DOHH2 (cell line): ENCODE measurements at regions not wholly inside any gene's neighbourhood (a gene's known extent, or its start where the extent isn't known, plus 50 kb on each side); places are given as distances from the start of the nearest gene placed in this dataset.

ENCODE experiments used
- EZH2phosphoT487 ChIP-seq: fragments of 200-600 bp; sonication (generic); IDR thresholded peaks from 2 replicates; pipeline ENCODE4 v1.6.1; 2017; ENCODE audit warnings: borderline replicate concordance, mild to moderate bottlenecking, antibody characterized with exemption, low read length, moderate library complexity, mixed read lengths
- TF ChIP-seq, protein P1 (sequence below): fragments of 200-600 bp; sonication (generic); IDR thresholded peaks from one replicate; pipeline ENCODE4 v1.5.1; 2014; ENCODE audit warnings: antibody characterized with exemption, mild to moderate bottlenecking, low read depth, low read length; ENCODE audit not compliant: poor library complexity, severe bottlenecking

DNA sequence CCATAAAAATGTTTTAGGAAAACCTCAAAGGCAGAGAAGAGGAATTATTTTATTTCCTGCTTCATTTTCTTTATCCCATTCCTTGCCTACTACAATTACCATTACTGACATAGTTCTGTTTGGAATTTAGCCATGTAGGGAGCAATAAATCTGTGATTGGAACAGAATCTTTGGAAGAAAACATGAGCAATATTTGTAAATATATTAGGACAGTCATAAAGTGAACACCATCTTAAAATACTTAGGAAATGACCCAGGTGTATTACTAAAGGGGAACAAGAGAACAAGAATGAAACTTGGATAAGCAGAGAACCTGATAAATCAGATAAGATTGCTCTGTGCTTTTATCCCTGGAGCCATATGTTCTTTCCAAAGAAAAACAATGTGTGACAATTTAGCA lies 1326.0 kb upstream of the FLRT2 start:
- no peak for TF ChIP-seq EZH2phosphoT487
- TF ChIP-seq, protein P1, sequence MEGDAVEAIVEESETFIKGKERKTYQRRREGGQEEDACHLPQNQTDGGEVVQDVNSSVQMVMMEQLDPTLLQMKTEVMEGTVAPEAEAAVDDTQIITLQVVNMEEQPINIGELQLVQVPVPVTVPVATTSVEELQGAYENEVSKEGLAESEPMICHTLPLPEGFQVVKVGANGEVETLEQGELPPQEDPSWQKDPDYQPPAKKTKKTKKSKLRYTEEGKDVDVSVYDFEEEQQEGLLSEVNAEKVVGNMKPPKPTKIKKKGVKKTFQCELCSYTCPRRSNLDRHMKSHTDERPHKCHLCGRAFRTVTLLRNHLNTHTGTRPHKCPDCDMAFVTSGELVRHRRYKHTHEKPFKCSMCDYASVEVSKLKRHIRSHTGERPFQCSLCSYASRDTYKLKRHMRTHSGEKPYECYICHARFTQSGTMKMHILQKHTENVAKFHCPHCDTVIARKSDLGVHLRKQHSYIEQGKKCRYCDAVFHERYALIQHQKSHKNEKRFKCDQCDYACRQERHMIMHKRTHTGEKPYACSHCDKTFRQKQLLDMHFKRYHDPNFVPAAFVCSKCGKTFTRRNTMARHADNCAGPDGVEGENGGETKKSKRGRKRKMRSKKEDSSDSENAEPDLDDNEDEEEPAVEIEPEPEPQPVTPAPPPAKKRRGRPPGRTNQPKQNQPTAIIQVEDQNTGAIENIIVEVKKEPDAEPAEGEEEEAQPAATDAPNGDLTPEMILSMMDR: no peak
